SU-DHL-6 (cell line): ENCODE measurements at regions not wholly inside any gene's neighbourhood (a gene's known extent, or its start where the extent isn't known, plus 50 kb on each side); places are given as distances from the start of the nearest gene placed in this dataset.

ENCODE experiments used
- CTCF ChIP-seq: fragments of 200-600 bp; sonication (generic); IDR thresholded peaks from one replicate; pipeline ENCODE4 v1.5.1; 2017; ENCODE audit warnings: antibody characterized with exemption, mild to moderate bottlenecking, low read length, moderate library complexity; ENCODE audit not compliant: insufficient read depth, poor library complexity, severe bottlenecking
- EZH2phosphoT487 ChIP-seq: fragments of 200-600 bp; sonication (generic), shearing (Covaris generic); conservative IDR thresholded peaks from 2 replicates; pipeline ENCODE4 v1.6.1; 2018; ENCODE audit warnings: mild to moderate bottlenecking, antibody characterized with exemption, low read length, moderate library complexity, mixed read lengths

GRCh38 chr13:44240611-44241145 lies 132.9 kb upstream of the SERP2 start:
- no peak for TF ChIP-seq CTCF
- no peak for TF ChIP-seq EZH2phosphoT487
